Upper lobe of left lung (tissue), 6 donors: ENCODE measurements at regions not wholly inside any gene's neighbourhood (a gene's known extent, or its start where the extent isn't known, plus 50 kb on each side); places are given as distances from the start of the nearest gene placed in this dataset.

Source experiments
- ATAC-seq, 2 donors: fragments of 200-7000 bp; cut with Tn5 transposase; one replicate each; pipeline ENCODE4 v1.9.1; 2022; ENCODE audit warnings: mild to moderate bottlenecking in 2 of 2, moderate library complexity in 2 of 2; ENCODE audit not compliant: low FRiP score in 2 of 2
- DNase-seq, 2 donors: peaks; one replicate each; pipeline ENCODE4 v3.0.0-alpha.2; 2019 to 2020
- H3K27ac ChIP-seq, 4 donors: fragments of 200-600 bp; sonication (generic); one replicate each; pipeline ENCODE4 v1.5.1; 2016 to 2019
- H3K27me3 ChIP-seq, 4 donors: fragments of 200-600 bp; sonication (generic); one replicate each; pipeline ENCODE4 v1.5.1; 2017 to 2019
- H3K36me3 ChIP-seq, 4 donors: fragments of 200-600 bp; sonication (generic); one replicate each; pipeline ENCODE4 v1.5.1; 2016 to 2019
- H3K4me1 ChIP-seq, 4 donors: fragments of 200-600 bp; sonication (generic); one replicate each; pipeline ENCODE4 v1.5.1; 2018 to 2019
- H3K4me3 ChIP-seq, 4 donors: fragments of 200-600 bp; sonication (generic); one replicate each; pipeline ENCODE4 v1.5.1; 2017 to 2019; ENCODE audit warnings: mild to moderate bottlenecking in 2 of 4, moderate library complexity in 1 of 4
- H3K9me3 ChIP-seq, 4 donors: fragments of 200-600 bp; sonication (generic); one replicate each; pipeline ENCODE4 v1.5.1; 2018 to 2019
- CTCF ChIP-seq, 6 experiments: fragments of 450-650 bp in 4 of 6; fragments of 200-600 bp in 2 of 6; sonication (generic) in 2 of 6; IDR thresholded peaks; one replicate each; pipeline ENCODE4 v1.5.1; 2016 to 2019; ENCODE audit warnings: antibody characterized with exemption in 6 of 6
- EP300 ChIP-seq, 4 donors: sonication (generic); formaldehyde crosslinking; IDR thresholded peaks; one replicate each; pipeline ENCODE4 v1.5.1; 2017; ENCODE audit warnings: antibody characterized with exemption in 4 of 4, control low read depth in 2 of 4
- POLR2A ChIP-seq, 4 donors: fragments of 450-650 bp; IDR thresholded peaks; one replicate each; pipeline ENCODE4 v1.5.1; 2016 to 2017; ENCODE audit warnings: antibody characterized with exemption in 4 of 4, mild to moderate bottlenecking in 2 of 4
- POLR2AphosphoS5 ChIP-seq, 2 donors: sonication (generic); formaldehyde crosslinking; IDR thresholded peaks; one replicate each; pipeline ENCODE4 v1.5.1; 2017; ENCODE audit warnings: antibody characterized with exemption in 2 of 2
- WGBS, 2 donors: methylation state at CpG; one replicate each; pipeline ENCODE4 v1.1.5; 2017 to 2018; 5-methylcytosine and 5-hydroxymethylcytosine counted together
- donor health status: DM: no; HTN: no; CAD: no; lungs with moderate emphysema.
- donor health status: DM: no; HTN: yes; CAD: no; lungs with severe emphysema.

- no peak for ATAC-seq
- Histone ChIP-seq H3K4me3 (no peak overlapping the region), H3K9me3 (no peaks in the 10 kb centered on the region), H3K27ac (no peak overlapping the region), H3K36me3 (no peaks in the 10 kb centered on the region), H3K4me1 (no peaks in the 10 kb centered on the region), H3K27me3 (no peaks in the 10 kb centered on the region)
- TF ChIP-seq POLR2A (IDR thresholded peaks at IDR 0.05), result no peak
- DNase-seq, result no peak
- WGBS, 2 donors, result 75 to 88% methylated on average over 3 of the region's 3 CpGs
These were observed 172.6 kb downstream of the SHANK2 start for GRCh38 chr11:71079795-71080194.

GRCh38 chr11:71078482-71078881 lies 173.9 kb downstream of the SHANK2 start:
- no peaks in the 10 kb centered on the region for H3K27me3 ChIP-seq
- no peak for DNase-seq
- H3K27ac ChIP-seq, result no peak overlapping the region
- no peak for TF ChIP-seq POLR2AphosphoS5 (IDR thresholded peaks at IDR 0.05)
- no peak for TF ChIP-seq CTCF (IDR thresholded peaks at IDR 0.05)
- no peak for TF ChIP-seq EP300 (IDR thresholded peaks at IDR 0.05)
- no peak for TF ChIP-seq POLR2A (IDR thresholded peaks at IDR 0.05)
- WGBS, 2 donors, result 85 to 86% methylated on average over 6 of the region's 6 CpGs
- no peaks in the 10 kb centered on the region for H3K4me1 ChIP-seq
- peaks cover 0 to 3% (median 0%) of the 10 kb centered on the region in 4 donors for H3K36me3 ChIP-seq
- no peaks in the 10 kb centered on the region for H3K9me3 ChIP-seq
- no peak for ATAC-seq
- no peak overlapping the region for H3K4me3 ChIP-seq

GRCh38 chr11:71076525-71077304 lies 175.7 kb downstream of the SHANK2 start:
- DNase-seq (no peak), ATAC-seq (no peak)
- Histone ChIP-seq H3K36me3 (peaks cover 0 to 3% (median 0%) of the 10 kb centered on the region in 4 donors), H3K27me3 (no peaks in the 10 kb centered on the region), H3K4me3 (no peak overlapping the region), H3K9me3 (no peaks in the 10 kb centered on the region), H3K4me1 (no peaks in the 10 kb centered on the region), H3K27ac (no peak overlapping the region)
- no peak for TF ChIP-seq EP300 (IDR thresholded peaks at IDR 0.05)
- no peak for TF ChIP-seq CTCF (IDR thresholded peaks at IDR 0.05)
- no peak for TF ChIP-seq POLR2AphosphoS5 (IDR thresholded peaks at IDR 0.05)
- TF ChIP-seq POLR2A (IDR thresholded peaks at IDR 0.05), result no peak
- WGBS, 2 donors, result 76 to 82% methylated on average over 7 of the region's 7 CpGs

GRCh38 chr11:71075871-71076420 lies 176.4 kb downstream of the SHANK2 start:
- WGBS, 2 donors, result 80 to 81% methylated on average over 9 to 10 of the region's 10 CpGs

More at GRCh38 chr11:71075871-71076420, 176.4 kb downstream of the SHANK2 start:
- ATAC-seq, result no peak
- H3K36me3 ChIP-seq, result peaks cover 0 to 3% (median 0%) of the 10 kb centered on the region in 4 donors
- TF ChIP-seq CTCF (IDR thresholded peaks at IDR 0.05), result no peak
- TF ChIP-seq POLR2AphosphoS5 (IDR thresholded peaks at IDR 0.05), result no peak
- TF ChIP-seq POLR2A (IDR thresholded peaks at IDR 0.05), result no peak
- TF ChIP-seq EP300 (IDR thresholded peaks at IDR 0.05), result no peak
- H3K27ac ChIP-seq, result no peak overlapping the region
- no peaks in the 10 kb centered on the region for H3K9me3 ChIP-seq
- H3K4me3 ChIP-seq, result no peak overlapping the region
- no peaks in the 10 kb centered on the region for H3K4me1 ChIP-seq
- no peaks in the 10 kb centered on the region for H3K27me3 ChIP-seq
- no peak for DNase-seq
